CD4-positive, alpha-beta T cell (primary cell): ENCODE measurements at regions not wholly inside any gene's neighbourhood (a gene's known extent, or its start where the extent isn't known, plus 50 kb on each side); places are given as distances from the start of the nearest gene placed in this dataset.

Experiments
- ATAC-seq: fragments of 200-7000 bp; cut with Tn5 transposase; one replicate; pipeline ENCODE4 v1.10.0; 2022; ENCODE audit warnings: mild to moderate bottlenecking; ENCODE audit not compliant: poor library complexity
- CTCF ChIA-PET: fragments of 350-600 bp; sonication (Branson Sonifier 250); formaldehyde crosslinking; loops from one replicate; lab custom pipeline; 2021; ENCODE audit warnings: antibody characterized with exemption, inconsistent platforms; lab: Charles Lee
- POLR2A ChIA-PET: fragments of 350-600 bp; sonication (Branson Sonifier 250); formaldehyde crosslinking; loops from one replicate; lab custom pipeline; 2021; ENCODE audit warnings: antibody characterized with exemption, inconsistent platforms; lab: Charles Lee
- DNase-seq, 14 experiments: peaks; one replicate each; pipeline ENCODE4 v3.0.0-alpha.2; 2013 to 2020; ENCODE audit warnings: mixed read lengths in 2 of 14
- H3K27ac ChIP-seq, 2 donors: one replicate each; pipeline versions ENCODE4 v1.5.1 to v1.7.0; 2013; ENCODE audit warnings: low read length in 2 of 2, low read depth in 1 of 2, mild to moderate bottlenecking in 1 of 2
- H3K27me3 ChIP-seq, 2 experiments: 1 replicate in 1 of 2; 2 replicates in 1 of 2; pipeline versions ENCODE4 v1.6.1 to v1.7.0; 2013; ENCODE audit warnings: low read length in 2 of 2, control low read depth in 1 of 2, mild to moderate bottlenecking in 1 of 2, moderate library complexity in 1 of 2; ENCODE audit not compliant: insufficient read depth in 2 of 2, control insufficient read depth in 1 of 2
- H3K36me3 ChIP-seq: one replicate; pipeline ENCODE4 v1.6.1; 2013; ENCODE audit warnings: low read length, control low read depth; ENCODE audit not compliant: insufficient read depth
- H3K4me1 ChIP-seq: one replicate; pipeline ENCODE4 v1.6.1; 2013; ENCODE audit warnings: low read length, control low read depth; ENCODE audit not compliant: insufficient read depth
- H3K4me3 ChIP-seq: one replicate; pipeline ENCODE4 v1.5.1; 2013; ENCODE audit warnings: mild to moderate bottlenecking, low read length, moderate library complexity
- H3K9me3 ChIP-seq, 2 experiments: 1 replicate in 1 of 2; 2 replicates in 1 of 2; pipeline versions ENCODE4 v1.6.1 to v1.7.0; 2013; ENCODE audit warnings: low read length in 2 of 2, mild to moderate bottlenecking in 2 of 2, control low read depth in 1 of 2, moderate library complexity in 1 of 2; ENCODE audit not compliant: control insufficient read depth in 1 of 2, insufficient read depth in 1 of 2
- H3K27ac Mint-ChIP-seq: one replicate; pipeline ENCODE4 v1.8.0; 2020; ENCODE audit warnings: mixed read lengths
- H3K27me3 Mint-ChIP-seq: one replicate; pipeline ENCODE4 v1.8.0; 2021; ENCODE audit warnings: mixed read lengths
- H3K36me3 Mint-ChIP-seq: one replicate; pipeline ENCODE4 v1.8.0; 2021; ENCODE audit warnings: low read depth, mixed read lengths
- H3K4me1 Mint-ChIP-seq: one replicate; pipeline ENCODE4 v1.8.0; 2021; ENCODE audit warnings: low read depth, mixed read lengths
- H3K4me3 Mint-ChIP-seq: one replicate; pipeline ENCODE4 v1.8.0; 2020; ENCODE audit warnings: mild to moderate bottlenecking, mixed read lengths
- H3K9me3 Mint-ChIP-seq: one replicate; pipeline ENCODE4 v1.8.0; 2020; ENCODE audit warnings: mixed read lengths
- CTCF ChIP-seq: fragments of 200-600 bp; IDR thresholded peaks from one replicate; pipeline ENCODE4 v1.8.0; 2022; ENCODE audit warnings: antibody characterized with exemption, mild to moderate bottlenecking
- intact Hi-C, 2 experiments: fragments of 100-400 bp; cut with DNase I in 1 of 2; cut with micrococcal nuclease in 1 of 2; formaldehyde crosslinking; loops; one replicate each; pipeline versions ENCODE4 v1.15.1 to v1.9.0; 2023 to 2025; cut with DNase I, micrococcal nuclease

- intact Hi-C loops, result no loop called here
- no peak overlapping the region for H3K27ac ChIP-seq
- ATAC-seq, result no peak
- no peak overlapping the region for H3K4me3 ChIP-seq
- no peaks in the 10 kb centered on the region for H3K4me1 ChIP-seq
- Mint-ChIP-seq H3K36me3 (no peaks in the 10 kb centered on the region), H3K4me3 (no peak overlapping the region), H3K4me1 (no peaks in the 10 kb centered on the region), H3K27me3 (peaks cover 12% of the 10 kb centered on the region), H3K27ac (no peak overlapping the region), H3K9me3 (peaks cover 15% of the 10 kb centered on the region)
- peaks cover 7 to 9% of the 10 kb centered on the region in 2 experiments for H3K9me3 ChIP-seq
- TF ChIP-seq CTCF, result no peak
- ChIA-PET POLR2A (no interaction called here), CTCF (no interaction called here)
- DNase-seq, result no peak
- no peaks in the 10 kb centered on the region for H3K36me3 ChIP-seq
- H3K27me3 ChIP-seq, result no peaks in the 10 kb centered on the region
Measured at GRCh38 chr11:12623869-12624268, 50.4 kb upstream of the TEAD1 start.
